ENCODE measurements at regions not wholly inside any gene's neighbourhood (a gene's known extent, or its start where the extent isn't known, plus 50 kb on each side); places are given as distances from the start of the nearest gene placed in this dataset.
"Not testable (repeated sequence)": the region's sequence is repeated elsewhere in the genome, so short reads cannot be mapped to it uniquely, and the experiment has no call there.

DNA sequence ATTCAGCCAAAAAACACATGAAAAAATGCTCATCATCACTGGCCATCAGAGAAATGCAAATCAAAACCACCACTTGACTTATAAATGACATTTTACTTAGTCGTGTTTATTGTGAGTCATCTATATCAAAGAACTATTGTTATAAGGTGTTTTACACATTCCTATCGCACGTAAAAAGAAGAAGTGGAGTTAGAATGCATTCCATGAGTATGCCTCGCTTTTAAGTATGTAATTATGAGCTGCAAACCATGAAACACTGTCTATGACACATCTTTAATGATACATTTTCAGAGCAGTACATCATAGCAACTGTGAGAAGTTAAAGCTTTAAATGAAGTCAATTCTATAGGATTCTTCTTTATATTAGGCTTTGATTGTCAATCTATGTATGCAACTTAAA lies 614.3 kb upstream of the ADAMTS5 start:
- DNase-seq (no peak), ATAC-seq (no peak)
- intact Hi-C loops (cut with DNase I), result no loop called here

DNA sequence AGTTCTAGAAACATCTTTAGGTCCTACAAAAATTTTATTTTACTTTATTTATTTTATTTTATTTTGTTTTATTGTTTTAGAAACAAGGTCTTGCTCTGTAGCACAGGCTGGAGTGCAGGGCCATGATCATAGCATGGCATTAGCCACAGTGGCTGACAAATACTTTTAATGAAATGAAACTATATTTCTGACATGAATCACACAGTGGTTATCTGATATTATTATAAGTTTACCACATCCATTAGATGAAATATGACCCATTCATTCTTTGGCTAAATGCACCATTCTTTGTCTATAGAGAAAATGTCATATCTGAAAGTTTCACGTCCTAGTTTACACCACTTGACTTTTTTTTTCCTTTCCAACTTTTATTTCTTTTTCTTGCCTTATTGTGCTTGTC lies 613.4 kb upstream of the ADAMTS5 start:
- ATAC-seq, result no peak
- intact Hi-C loops (cut with DNase I), result no loop called here

DNA sequence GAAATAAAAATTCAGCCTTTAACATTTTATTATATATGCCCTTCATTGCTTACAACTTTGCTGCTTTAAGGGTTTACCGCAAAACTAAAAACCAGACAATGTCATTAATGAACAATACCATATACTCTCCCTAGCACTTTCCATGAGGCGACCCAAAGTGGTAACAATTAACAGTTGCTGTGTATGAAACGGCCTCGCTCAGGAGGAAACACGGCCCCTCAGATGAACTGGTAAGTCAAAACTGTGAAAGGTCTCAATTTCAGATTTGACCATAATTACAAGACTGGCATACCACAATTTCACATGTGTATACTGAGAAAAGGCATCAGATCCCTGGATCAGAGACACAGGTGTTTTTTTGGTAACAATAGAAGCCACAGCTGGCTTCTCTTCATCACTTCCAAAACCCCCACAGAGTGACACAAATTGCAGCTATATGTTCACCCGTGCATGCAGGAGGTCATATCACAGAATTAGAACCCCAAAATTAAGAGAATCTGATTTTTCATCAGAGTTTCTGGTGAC lies 611.9 kb upstream of the ADAMTS5 start:
- intact Hi-C loops (cut with DNase I), result loop anchor here in 1 of 2 donors (10.0 kb wide), 1 partner anchor 116 kb away; no protein-coding TSS in a partner anchor
- DNase-seq (no peak), ATAC-seq (no peak)

More for the DNA sequence above, 613.4 kb upstream of the ADAMTS5 start:
- no peak for DNase-seq

- intact Hi-C loops (cut with DNase I), result loop anchor here in 1 of 2 donors (10.0 kb wide), 1 partner anchor 122 kb away; no protein-coding TSS in a partner anchor
- DNase-seq (no peak), ATAC-seq (no peak)
Measured at GRCh38 chr21:27572696-27573095, 605.8 kb upstream of the ADAMTS5 start.

DNA sequence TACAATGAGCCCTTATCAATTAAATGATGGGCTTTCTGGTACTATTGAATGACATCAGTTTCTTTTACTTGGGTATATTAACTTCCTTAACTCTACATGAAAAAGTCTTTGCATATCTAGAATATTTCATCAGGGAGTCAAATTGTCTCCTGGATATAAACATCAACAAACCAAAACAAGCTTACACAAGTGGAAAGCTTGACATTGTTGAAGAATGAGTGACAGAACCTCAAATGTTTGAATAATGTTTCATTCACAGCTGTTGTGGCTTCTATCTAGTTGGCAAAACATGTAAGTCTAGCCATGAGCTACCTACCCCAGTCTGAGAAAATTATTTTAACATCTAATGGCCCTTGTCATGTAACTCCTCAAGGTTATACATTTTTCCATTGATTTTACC lies 604.8 kb upstream of the ADAMTS5 start:
- intact Hi-C loops (cut with DNase I), result loop anchor here in 1 of 2 donors (10.0 kb wide), 1 partner anchor 123 kb away; no protein-coding TSS in a partner anchor
- ATAC-seq, result no peak
- no peak for DNase-seq

DNA sequence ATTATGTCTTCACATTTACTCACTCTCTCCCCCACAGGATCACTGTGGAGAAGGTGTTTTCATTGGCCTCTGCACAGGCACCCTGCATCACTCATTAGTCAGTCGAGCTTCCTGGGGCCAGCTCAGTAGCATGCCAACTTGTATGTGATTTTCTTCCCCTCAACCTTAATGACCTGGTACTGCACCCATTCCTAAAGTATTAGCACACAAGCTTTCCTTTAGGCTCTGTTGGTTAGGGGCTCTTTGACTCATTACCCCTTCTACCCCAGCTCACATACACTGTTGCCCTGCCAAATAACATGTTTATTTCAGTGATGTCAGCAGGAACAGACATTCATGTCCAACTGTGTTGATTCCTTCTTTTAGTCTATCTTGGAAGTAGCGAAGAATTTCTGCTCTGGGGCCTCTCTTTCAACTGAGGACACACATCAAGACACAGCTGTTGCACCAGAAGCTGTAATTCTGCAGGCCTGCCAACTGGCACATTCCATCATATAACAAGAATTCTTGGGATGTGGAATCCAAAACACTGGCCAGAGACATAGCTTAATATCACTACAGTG lies 603.5 kb upstream of the ADAMTS5 start:
- DNase-seq (peak; percentile 73), ATAC-seq (peak; percentile 96 to 97)
- intact Hi-C loops (cut with DNase I), result loop anchor here in 1 of 2 donors (10.0 kb wide), 1 partner anchor 124 kb away; no protein-coding TSS in a partner anchor

- ATAC-seq, result peak in 1 of 2 donors; percentile 18
- no peak for DNase-seq
- intact Hi-C loops (cut with DNase I), result loop anchor here (10.0 kb wide), 2 partner anchors 125 to 715 kb away; no protein-coding TSS in a partner anchor
Measured at GRCh38 chr21:27569831-27570230, 602.9 kb upstream of the ADAMTS5 start.

GRCh38 chr21:27569091-27569490 lies 602.2 kb upstream of the ADAMTS5 start:
- ATAC-seq (no peak), DNase-seq (no peak)
- intact Hi-C loops (cut with DNase I), result loop anchor here in 1 of 2 donors (10.0 kb wide), 1 partner anchor 714 kb away; no protein-coding TSS in a partner anchor

- DNase-seq (no peak), ATAC-seq (no peak)
- intact Hi-C loops (cut with DNase I), result loop anchor here in 1 of 2 donors (10.0 kb wide), 1 partner anchor 713 kb away; no protein-coding TSS in a partner anchor
Measured at GRCh38 chr21:27567381-27567780, 600.5 kb upstream of the ADAMTS5 start.

- DNase-seq, result no peak
- intact Hi-C loops (cut with DNase I), result loop anchor here in 1 of 2 donors (10.0 kb wide), 1 partner anchor 712 kb away; no protein-coding TSS in a partner anchor
- no peak for ATAC-seq
Measured at GRCh38 chr21:27566521-27566920, 599.6 kb upstream of the ADAMTS5 start.

GRCh38 chr21:27565364-27565763 lies 598.5 kb upstream of the ADAMTS5 start:
- DNase-seq (no peak), ATAC-seq (no peak)
- intact Hi-C loops (cut with DNase I), result loop anchor here in 1 of 2 donors (10.0 kb wide), 1 partner anchor 711 kb away; no protein-coding TSS in a partner anchor

DNA sequence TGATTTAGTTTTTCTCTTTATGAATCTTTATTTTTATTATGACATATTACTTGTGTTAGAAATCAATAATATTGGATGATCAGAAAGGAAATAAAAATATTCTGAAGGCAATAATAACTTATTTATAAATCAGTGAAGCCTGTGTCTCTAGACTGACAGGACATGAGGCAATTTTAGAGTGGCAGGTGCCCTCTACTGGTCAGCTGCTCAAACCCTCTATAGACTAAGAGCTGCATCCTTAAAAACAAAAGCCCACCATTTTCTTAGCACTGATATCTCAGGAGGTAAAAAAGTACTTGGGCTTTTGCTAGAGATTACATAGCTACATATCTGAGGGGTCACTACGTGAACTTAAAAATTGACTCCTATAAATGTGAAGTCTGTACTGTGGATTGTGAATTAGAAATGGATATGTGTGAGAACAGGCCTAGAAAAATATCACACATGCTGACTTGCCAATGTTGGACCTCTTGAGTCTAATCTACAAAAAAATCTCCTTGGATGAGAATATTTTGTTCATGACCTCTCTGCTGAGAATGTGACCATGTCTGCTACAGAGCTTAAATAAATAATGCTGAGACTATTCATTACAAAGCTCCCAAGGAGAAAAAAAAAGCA lies 597.9 kb upstream of the ADAMTS5 start:
- intact Hi-C loops (cut with DNase I), result loop anchor here (5.0 to 10.0 kb wide), 3 partner anchors 202 to 712 kb away; no protein-coding TSS in a partner anchor
- peak; percentile 37 for DNase-seq
- ATAC-seq, result peak; percentile 61 to 70

GRCh38 chr21:27562303-27562702 lies 595.4 kb upstream of the ADAMTS5 start:
- DNase-seq, result no peak
- no peak for ATAC-seq
- intact Hi-C loops (cut with DNase I), result loop anchor here (5.0 to 10.0 kb wide), 3 partner anchors 200 to 710 kb away; no protein-coding TSS in a partner anchor

GRCh38 chr21:27561116-27561515 lies 594.2 kb upstream of the ADAMTS5 start:
- intact Hi-C loops (cut with DNase I), result loop anchor here (5.0 to 10.0 kb wide), 3 partner anchors 199 to 709 kb away; no protein-coding TSS in a partner anchor
- ATAC-seq (no peak), DNase-seq (no peak)

DNA sequence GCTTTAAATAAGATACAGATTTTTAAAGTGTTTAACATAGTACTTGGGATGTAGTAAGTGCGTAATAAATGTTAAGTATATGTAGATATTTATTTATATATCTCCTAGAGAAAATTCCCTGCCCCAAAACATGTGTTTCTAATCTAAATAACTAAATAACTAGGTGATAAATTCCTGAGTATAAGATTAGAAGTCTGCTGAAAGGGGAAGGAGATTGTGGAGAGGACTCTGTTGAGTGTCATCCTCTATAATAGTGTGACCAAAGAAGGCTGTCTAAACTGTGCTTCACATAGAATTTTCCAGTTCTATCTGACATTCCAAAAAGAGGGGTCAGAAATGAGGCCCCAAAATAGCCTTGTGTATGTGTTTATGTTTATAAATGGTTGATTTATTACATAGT lies 590.5 kb upstream of the ADAMTS5 start:
- intact Hi-C loops (cut with DNase I), result no loop called here
- DNase-seq, result no peak
- ATAC-seq, result no peak

- ATAC-seq (no peak), DNase-seq (no peak)
- intact Hi-C loops (cut with DNase I), result no loop called here
Measured at GRCh38 chr21:27555996-27556395, 589.1 kb upstream of the ADAMTS5 start.

DNA sequence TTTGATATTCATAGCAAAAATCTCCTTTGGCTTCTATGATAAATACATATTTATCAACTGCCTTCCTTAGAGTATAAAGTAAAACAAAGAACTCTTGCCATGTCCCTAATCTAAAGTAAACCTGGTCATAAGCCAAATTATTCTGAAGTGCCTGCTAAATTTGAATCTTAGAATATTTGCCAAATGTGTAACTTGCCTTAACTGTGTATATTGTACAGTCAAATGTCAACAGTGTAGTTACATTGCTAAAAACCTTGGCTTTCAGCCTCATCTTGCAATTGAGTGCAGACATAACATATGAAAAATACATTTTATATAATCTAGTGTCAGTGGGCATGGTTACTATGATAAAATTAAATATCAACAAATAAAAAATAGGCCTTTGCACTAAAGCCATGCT lies 583.4 kb upstream of the ADAMTS5 start:
- intact Hi-C loops (cut with DNase I), result no loop called here

GRCh38 chr21:27548486-27548885 lies 581.6 kb upstream of the ADAMTS5 start:
- intact Hi-C loops (cut with DNase I), result no loop called here
- ATAC-seq, result no peak
- no peak for DNase-seq

More for the DNA sequence above, 583.4 kb upstream of the ADAMTS5 start:
- ATAC-seq (peak in 1 of 2 donors; percentile 55), DNase-seq (no peak)

- intact Hi-C loops (cut with DNase I), result no loop called here
- no peak for ATAC-seq
- DNase-seq, result no peak
Measured at GRCh38 chr21:27545754-27546349, 579.0 kb upstream of the ADAMTS5 start.

DNA sequence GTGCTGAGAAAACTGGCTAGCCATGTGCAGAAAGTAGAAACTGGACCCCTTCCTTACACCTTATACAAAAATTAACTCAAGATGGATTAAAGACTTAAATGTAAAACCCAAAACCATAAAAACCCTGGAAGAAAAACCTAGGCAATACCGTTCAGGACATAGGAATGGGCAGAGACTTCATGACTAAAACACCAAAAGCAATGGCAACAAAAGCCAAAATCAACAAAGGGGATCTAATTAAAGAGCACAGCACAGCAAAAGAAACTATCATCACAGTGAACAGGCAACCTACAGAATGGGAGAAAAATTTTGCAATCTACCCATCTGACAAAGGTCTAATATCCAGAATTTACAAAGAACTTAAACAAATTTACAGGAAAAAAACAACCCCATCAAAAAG lies 575.2 kb upstream of the ADAMTS5 start:
- DNase-seq; ATAC-seq; intact Hi-C loops (cut with DNase I): not testable (repeated sequence)

Data from left cardiac atrium (tissue), 4 donors.